ENCODE measurements at regions not wholly inside any gene's neighbourhood (a gene's known extent, or its start where the extent isn't known, plus 50 kb on each side); places are given as distances from the start of the nearest gene placed in this dataset.

DNA sequence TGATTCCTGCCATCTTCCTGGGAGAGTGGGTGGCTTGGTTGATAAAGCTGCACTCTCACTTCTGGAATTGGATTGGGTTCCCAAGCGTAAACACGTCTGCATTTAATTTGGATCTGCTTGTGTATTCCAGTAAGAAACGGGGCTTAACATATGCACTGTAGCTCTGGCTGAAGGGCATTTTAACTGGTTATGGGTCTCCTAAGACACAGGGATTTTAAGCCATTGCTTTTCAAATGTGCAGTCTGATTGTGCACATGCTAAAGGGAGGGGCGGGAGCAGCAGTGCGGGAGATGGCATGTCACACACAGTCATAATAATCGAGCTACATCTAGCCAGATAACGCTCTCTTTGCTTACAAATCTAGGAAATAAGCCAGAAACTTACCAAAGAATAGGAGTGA lies 247.3 kb upstream of the LYZL1 start:
- Histone ChIP-seq H3K4me2 (replicated peaks; ENCODE audit: extremely low read depth, low read length, poor library complexity, severe bottlenecking) (no peak overlapping the region), H3K79me2 (ENCODE audit: insufficient read depth, low read length) (no peaks in the 10 kb centered on the region), H3K36me3 (replicated peaks in 1 of 2; ENCODE audit: control insufficient read depth in 1 of 2, insufficient read depth in 2 of 2, low read length in 2 of 2) (no peaks in the 10 kb centered on the region), H3K9ac (ENCODE audit: insufficient read depth, low read length, poor library complexity, severe bottlenecking) (no peak overlapping the region), H3K4me3 (replicated peaks in 1 of 3; ENCODE audit: low read depth in 2 of 3, low read length in 3 of 3) (no peak overlapping the region), H3K27ac (ENCODE audit: low read depth in 1 of 2, low read length in 2 of 2) (no peak overlapping the region), H3K4me1 (ENCODE audit: control insufficient read depth in 1 of 2, insufficient read depth in 2 of 2, low read length in 2 of 2) (no peaks in the 10 kb centered on the region), H4K20me1 (ENCODE audit: insufficient read depth, low read length) (no peaks in the 10 kb centered on the region), H3K9me3 (replicated peaks in 1 of 2; ENCODE audit: control insufficient read depth in 1 of 2, insufficient read depth in 1 of 2, low read length in 2 of 2) (no peaks in the 10 kb centered on the region), H3K27me3 (ENCODE audit: control insufficient read depth in 2 of 2, insufficient read depth in 2 of 2, low read length in 2 of 2) (no peaks in the 10 kb centered on the region), H2AFZ (ENCODE audit: insufficient read depth, low read depth, low read length, poor library complexity, severe bottlenecking) (no peak overlapping the region)
- H3K27me3 Mint-ChIP-seq (ENCODE audit: low read depth in 3 of 3) = peaks cover 5 to 6% (median 6%) of the 10 kb centered on the region in 3 donors
- H3K4me1 Mint-ChIP-seq = no peaks in the 10 kb centered on the region
- WGBS (ENCODE audit: insufficient coverage) = 96% methylated on average over 5 of the region's 7 CpGs
- intact Hi-C loops (cut with micrococcal nuclease) = no loop called here
- H3K36me3 Mint-ChIP-seq = no peaks in the 10 kb centered on the region
- H3K9me3 Mint-ChIP-seq = peaks cover 0 to 8% (median 3%) of the 10 kb centered on the region in 7 donors
- DNase-seq = no peak
- H3K4me3 Mint-ChIP-seq = no peak overlapping the region
- TF ChIP-seq, protein P1, sequence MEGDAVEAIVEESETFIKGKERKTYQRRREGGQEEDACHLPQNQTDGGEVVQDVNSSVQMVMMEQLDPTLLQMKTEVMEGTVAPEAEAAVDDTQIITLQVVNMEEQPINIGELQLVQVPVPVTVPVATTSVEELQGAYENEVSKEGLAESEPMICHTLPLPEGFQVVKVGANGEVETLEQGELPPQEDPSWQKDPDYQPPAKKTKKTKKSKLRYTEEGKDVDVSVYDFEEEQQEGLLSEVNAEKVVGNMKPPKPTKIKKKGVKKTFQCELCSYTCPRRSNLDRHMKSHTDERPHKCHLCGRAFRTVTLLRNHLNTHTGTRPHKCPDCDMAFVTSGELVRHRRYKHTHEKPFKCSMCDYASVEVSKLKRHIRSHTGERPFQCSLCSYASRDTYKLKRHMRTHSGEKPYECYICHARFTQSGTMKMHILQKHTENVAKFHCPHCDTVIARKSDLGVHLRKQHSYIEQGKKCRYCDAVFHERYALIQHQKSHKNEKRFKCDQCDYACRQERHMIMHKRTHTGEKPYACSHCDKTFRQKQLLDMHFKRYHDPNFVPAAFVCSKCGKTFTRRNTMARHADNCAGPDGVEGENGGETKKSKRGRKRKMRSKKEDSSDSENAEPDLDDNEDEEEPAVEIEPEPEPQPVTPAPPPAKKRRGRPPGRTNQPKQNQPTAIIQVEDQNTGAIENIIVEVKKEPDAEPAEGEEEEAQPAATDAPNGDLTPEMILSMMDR (IDR thresholded peaks at IDR 0.05) = no peak
- H3K27ac Mint-ChIP-seq = no peak overlapping the region

DNA sequence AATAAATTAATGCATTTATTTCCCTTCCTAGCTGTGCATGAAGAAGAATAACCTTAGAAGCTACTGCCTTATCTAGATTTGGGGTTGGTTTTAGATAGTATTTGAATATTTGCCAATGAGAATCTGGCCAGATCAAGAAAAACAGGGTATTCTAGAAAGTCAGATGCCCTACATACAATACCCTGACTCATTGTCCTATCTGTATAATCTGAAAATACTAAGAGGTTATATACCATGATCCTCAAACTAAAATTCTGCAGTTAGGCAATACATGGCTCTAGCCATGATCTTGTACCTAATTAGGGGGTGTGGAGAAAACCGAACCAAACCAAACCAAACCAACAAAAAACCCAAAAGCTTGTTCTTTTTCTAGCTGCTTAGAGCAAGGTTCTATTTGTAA lies 240.4 kb upstream of the LYZL1 start:
- Mint-ChIP-seq H3K9me3 (peaks cover 0 to 4% (median 0%) of the 10 kb centered on the region in 7 donors), H3K27me3 (ENCODE audit: low read depth in 3 of 3) (peaks cover 0 to 11% (median 5%) of the 10 kb centered on the region in 3 donors), H3K4me3 (no peak overlapping the region), H3K27ac (no peak overlapping the region), H3K4me1 (no peaks in the 10 kb centered on the region), H3K36me3 (no peaks in the 10 kb centered on the region)
- Histone ChIP-seq H2AFZ (ENCODE audit: insufficient read depth, low read depth, low read length, poor library complexity, severe bottlenecking) (no peak overlapping the region), H4K20me1 (ENCODE audit: insufficient read depth, low read length) (no peaks in the 10 kb centered on the region), H3K27ac (ENCODE audit: low read depth in 1 of 2, low read length in 2 of 2) (no peak overlapping the region), H3K4me2 (replicated peaks; ENCODE audit: extremely low read depth, low read length, poor library complexity, severe bottlenecking) (no peak overlapping the region), H3K36me3 (replicated peaks in 1 of 2; ENCODE audit: control insufficient read depth in 1 of 2, insufficient read depth in 2 of 2, low read length in 2 of 2) (no peaks in the 10 kb centered on the region), H3K4me3 (replicated peaks in 1 of 3; ENCODE audit: low read depth in 2 of 3, low read length in 3 of 3) (no peak overlapping the region), H3K9ac (ENCODE audit: insufficient read depth, low read length, poor library complexity, severe bottlenecking) (no peak overlapping the region), H3K27me3 (ENCODE audit: control insufficient read depth in 2 of 2, insufficient read depth in 2 of 2, low read length in 2 of 2) (no peaks in the 10 kb centered on the region), H3K79me2 (ENCODE audit: insufficient read depth, low read length) (no peaks in the 10 kb centered on the region), H3K4me1 (ENCODE audit: control insufficient read depth in 1 of 2, insufficient read depth in 2 of 2, low read length in 2 of 2) (no peaks in the 10 kb centered on the region), H3K9me3 (replicated peaks in 1 of 2; ENCODE audit: control insufficient read depth in 1 of 2, insufficient read depth in 1 of 2, low read length in 2 of 2) (no peaks in the 10 kb centered on the region)
- WGBS (ENCODE audit: insufficient coverage) = no CpG with 5 or more reads among the region's 1 CpG
- TF ChIP-seq, protein P1 (IDR thresholded peaks at IDR 0.05) = no peak
- intact Hi-C loops (cut with micrococcal nuclease) = no loop called here
- no peak for DNase-seq
